ENCODE measurements at regions not wholly inside any gene's neighbourhood (a gene's known extent, or its start where the extent isn't known, plus 50 kb on each side); places are given as distances from the start of the nearest gene placed in this dataset.

- DNase-seq: no peak
Observed at GRCh38 chr2:54392555-54393324, 63.4 kb upstream of the SPTBN1 start.

GRCh38 chr2:54394392-54394791 lies 61.7 kb upstream of the SPTBN1 start:
- DNase-seq: no peak

- DNase-seq: peak in 1 of 3 donors; percentile 69
Observed at GRCh38 chr2:54396107-54396506, 60.0 kb upstream of the SPTBN1 start.

GRCh38 chr2:54396798-54397197 lies 59.3 kb upstream of the SPTBN1 start:
- DNase-seq: no peak

GRCh38 chr2:54397426-54397825 lies 58.7 kb upstream of the SPTBN1 start:
- no peak for DNase-seq

- DNase-seq: peak in 2 of 3 donors; percentile 30 to 75
Observed at GRCh38 chr2:54401554-54401953, 54.6 kb upstream of the SPTBN1 start.

- DNase-seq: peak in 2 of 3 donors; percentile 22 to 57
Observed at GRCh38 chr2:54402350-54402749, 53.8 kb upstream of the SPTBN1 start.

- DNase-seq: no peak
Observed at GRCh38 chr2:54403512-54404238, 52.5 kb upstream of the SPTBN1 start.

- DNase-seq: no peak
Observed at GRCh38 chr2:54404270-54404669, 51.9 kb upstream of the SPTBN1 start.

- no peak for DNase-seq
Observed at GRCh38 chr2:54406031-54406430, 50.1 kb upstream of the SPTBN1 start.
